RKO (cell line): ENCODE measurements at regions not wholly inside any gene's neighbourhood (a gene's known extent, or its start where the extent isn't known, plus 50 kb on each side); places are given as distances from the start of the nearest gene placed in this dataset.
A peak's percentile ranks its signal among the peaks of the same experiment; 100 is the strongest.

Experiments used
- DNase-seq: peaks from one replicate; pipeline ENCODE4 v3.0.0-alpha.2; 2016; ENCODE audit warnings: low spot score

DNA sequence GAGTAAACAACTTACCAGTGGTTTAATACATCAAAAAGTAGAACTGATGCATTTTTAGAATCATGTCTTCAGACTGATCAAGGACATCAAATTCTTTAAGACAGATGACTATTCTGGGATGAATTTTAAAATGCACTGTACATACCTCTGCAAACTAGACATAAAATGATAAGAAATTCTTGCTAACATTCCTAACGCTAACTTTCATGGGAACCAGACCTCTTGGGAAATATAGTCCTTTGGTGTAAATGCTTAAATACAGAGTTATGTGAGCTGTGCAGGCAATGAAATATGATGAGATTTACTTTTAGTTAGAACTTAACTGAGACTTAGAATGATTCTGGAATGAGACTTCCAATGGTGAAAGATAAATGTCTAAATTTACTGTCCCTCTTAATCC, 562.0 kb downstream of the NR4A2 start:
- DNase-seq: no peak

DNA sequence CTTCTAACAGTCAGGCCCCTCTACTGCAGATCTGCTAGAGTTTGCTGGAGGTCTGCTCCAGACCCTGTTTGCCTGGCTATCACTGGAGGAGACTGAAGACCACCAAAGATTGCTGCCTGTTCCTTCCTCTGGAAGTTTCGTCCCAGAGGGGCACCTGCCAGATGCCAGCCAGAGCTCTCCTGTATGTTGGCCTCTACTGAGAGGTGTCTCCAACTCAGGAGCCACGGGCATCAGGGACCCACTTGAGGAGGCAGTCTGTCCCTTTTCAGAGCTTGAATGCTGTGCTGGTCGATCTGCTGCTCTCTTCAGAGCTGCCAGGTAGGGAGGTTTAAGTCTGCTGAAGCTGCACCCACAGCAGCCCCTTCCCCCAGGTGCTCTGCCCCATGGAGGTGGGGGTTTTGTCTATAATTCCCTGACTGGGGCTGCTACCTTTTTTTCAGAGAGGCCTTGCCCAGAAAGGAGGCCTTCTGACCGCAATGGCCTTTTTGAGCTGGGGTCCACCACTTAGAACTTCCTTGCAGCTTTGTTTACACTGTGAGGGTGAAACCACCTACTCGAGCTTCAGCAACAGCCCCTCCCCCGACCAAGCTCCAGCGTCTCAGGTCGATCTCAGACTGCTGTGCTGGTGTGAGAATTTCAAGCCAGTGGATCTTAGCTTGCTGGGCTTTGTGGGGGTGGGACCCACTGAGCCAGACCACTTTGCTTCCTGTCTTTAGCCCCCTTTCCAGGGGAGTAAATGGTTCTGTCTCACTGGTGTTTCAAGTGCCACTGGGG, 566.0 kb downstream of the NR4A2 start:
- DNase-seq: no peak

DNA sequence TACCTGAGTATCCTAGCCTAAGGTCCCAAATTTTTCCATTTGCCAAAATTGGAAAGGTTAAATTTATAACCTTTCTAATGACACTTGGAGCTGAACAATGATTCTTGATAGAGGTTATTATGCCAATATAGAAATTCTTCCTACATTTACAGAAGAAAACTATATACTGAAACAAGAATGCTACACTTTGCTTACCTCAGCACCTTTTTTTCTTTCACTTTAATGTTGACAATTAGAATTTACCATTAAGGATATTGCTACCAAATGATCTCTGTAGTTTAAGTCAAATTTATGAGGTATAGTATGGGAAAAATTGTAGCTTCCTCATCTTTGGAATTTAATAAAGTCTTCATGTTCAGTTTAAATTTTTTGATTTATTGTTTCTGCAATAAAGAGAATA, 577.0 kb downstream of the NR4A2 start:
- DNase-seq: no peak

DNA sequence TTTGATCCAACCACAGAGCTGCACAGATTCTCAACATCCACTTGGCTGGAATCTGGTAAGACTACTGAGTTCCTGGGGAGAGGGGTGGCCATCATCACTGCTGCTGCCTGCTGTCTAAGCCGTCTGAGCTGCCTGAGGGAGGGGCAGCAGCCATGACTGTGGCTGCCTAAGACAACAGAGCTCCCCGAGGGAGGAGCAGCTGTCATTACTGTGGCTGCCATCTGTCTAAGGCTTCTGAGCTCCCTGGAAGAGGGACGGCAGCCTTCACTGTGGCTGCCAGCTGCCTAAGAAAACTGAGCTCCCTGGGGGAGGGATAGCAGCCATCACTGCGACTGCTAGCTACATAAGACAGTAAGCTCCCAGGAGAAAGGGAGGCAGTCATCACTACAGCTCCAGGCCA, 584.4 kb downstream of the NR4A2 start:
- DNase-seq: no peak

DNA sequence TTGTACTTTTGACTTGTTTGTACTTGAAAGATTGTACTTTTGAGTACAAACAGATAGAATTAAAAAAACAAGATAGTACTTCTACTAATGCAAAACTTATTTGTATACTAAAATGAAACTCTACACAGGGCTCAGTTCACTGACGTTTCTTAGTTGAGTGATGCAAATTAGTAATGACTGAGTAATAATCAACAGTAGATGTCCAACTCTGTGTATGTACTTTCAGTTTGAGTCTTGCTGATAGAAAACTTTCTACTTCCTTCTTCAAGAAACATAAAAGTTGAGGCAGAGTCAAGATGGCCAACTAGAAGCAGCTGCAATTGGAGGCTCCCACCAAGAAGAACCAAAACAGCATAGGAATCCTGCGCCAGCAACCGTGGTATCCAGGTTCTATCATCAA, 585.0 kb downstream of the NR4A2 start:
- DNase-seq: no peak

- DNase-seq: no peak
Measured at GRCh38 chr2:155733091-155733853, 599.2 kb downstream of the NR4A2 start.

- no peak for DNase-seq
Measured at GRCh38 chr2:155730804-155731203, 601.7 kb downstream of the NR4A2 start.

GRCh38 chr2:155727187-155727895, 605.2 kb downstream of the NR4A2 start:
- no peak for DNase-seq

DNA sequence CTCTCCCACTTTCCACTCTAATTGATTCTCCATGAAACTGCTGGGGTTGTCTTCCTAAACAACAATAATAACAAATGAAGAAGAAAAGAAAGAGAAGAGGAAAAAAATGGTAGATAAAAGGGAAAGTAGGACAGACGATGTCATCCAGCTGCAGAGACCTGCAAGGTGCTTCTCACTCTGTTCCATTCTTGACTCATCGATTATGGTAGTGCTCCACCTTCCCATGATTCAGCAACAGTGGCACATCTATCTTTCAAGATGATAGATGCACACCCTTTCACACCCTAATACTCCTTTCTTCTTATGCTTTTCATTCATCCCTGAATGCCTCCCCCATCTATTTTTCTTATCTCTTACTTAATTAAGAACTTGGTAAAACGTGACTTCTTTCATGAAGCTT, 610.2 kb downstream of the NR4A2 start:
- DNase-seq: no peak

GRCh38 chr2:155715705-155716104, 616.8 kb downstream of the NR4A2 start:
- no peak for DNase-seq

DNA sequence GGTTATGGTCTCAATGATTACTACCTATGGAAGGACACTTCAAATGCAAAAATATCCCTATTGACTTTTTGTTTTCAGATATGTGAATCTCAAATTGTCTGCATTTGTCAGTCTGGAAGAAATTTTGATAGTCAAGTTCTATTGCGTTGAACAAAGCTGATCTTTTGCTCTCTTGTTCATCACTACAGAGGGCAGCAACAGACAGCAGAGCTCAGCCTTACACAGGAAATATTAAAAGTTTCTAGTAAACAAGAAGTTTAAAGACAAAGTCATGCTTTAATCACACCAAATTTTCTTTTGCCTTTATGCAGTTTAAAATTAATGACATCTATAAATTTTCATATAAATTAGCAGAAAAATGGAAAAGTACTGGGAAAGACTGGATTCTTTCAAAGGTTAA, 617.5 kb downstream of the NR4A2 start:
- DNase-seq: no peak

- peak; percentile 3 for DNase-seq
Measured at GRCh38 chr2:155708071-155708470, 624.5 kb downstream of the NR4A2 start.

- no peak for DNase-seq
Measured at GRCh38 chr2:155703917-155704316, 628.6 kb downstream of the NR4A2 start.

GRCh38 chr2:155703048-155703447, 629.5 kb downstream of the NR4A2 start:
- DNase-seq: no peak

- DNase-seq: no peak
Measured at GRCh38 chr2:155701721-155702120, 630.8 kb downstream of the NR4A2 start.

DNA sequence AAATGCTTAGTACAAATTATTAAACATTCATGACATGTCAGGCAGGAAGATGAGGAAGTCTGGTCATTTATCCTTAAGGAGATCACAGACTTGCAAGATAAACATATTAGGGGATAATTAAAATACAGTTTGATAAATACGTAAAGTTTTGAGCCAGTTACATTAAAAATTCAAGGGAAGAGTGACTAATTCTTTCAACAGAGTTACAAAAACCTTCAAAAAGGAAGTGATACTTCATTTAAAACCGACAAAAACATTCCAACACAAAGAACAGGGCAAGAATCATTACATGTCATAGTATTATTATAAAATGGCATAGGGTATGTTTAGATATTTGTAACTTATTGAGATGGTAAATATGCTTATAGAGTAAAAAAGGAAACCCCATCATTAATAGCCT, 636.0 kb downstream of the NR4A2 start:
- no peak for DNase-seq

DNA sequence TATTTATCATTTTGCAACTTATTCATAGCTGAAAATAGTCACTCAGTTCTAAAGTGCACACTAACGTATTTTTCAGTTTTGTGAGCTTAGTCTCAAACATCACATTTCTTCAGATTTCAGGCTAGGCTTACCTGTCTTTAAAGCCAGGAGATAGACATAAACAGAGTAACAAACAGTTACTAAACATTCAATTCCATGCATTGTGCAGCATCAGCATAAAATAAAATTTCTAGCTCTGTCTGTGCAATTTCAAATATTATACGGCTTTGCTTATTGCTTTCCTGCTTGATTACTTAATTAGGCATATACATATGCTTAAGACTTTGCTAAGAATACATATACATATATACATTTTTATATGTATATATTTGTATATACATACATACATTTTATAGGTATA, 637.0 kb downstream of the NR4A2 start:
- no peak for DNase-seq

GRCh38 chr2:155692856-155693255, 639.7 kb downstream of the NR4A2 start:
- no peak for DNase-seq

DNA sequence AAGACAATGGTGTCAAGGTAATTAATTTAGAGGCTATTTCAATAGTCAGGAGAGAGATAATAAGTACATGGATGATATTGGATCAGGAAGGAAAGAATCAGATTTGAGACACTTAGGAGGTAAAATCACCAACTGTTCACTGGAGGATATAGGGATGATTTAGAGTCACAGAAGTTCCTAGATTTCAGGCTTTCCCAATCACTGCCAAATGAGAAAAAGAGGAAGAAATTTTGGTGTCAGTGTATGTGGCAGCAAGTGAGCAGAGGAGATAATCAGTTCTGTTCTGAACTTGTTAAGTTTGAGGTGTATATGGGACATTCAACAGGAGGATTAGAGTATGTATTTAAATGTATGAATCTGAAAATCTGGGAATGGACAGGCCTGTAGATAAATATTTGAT, 640.4 kb downstream of the NR4A2 start:
- DNase-seq: no peak

GRCh38 chr2:155690785-155691184, 641.7 kb downstream of the NR4A2 start:
- no peak for DNase-seq

- DNase-seq: no peak
Measured at GRCh38 chr2:155689791-155690190, 642.7 kb downstream of the NR4A2 start.

GRCh38 chr2:155687181-155687580, 645.3 kb downstream of the NR4A2 start:
- no peak for DNase-seq

DNA sequence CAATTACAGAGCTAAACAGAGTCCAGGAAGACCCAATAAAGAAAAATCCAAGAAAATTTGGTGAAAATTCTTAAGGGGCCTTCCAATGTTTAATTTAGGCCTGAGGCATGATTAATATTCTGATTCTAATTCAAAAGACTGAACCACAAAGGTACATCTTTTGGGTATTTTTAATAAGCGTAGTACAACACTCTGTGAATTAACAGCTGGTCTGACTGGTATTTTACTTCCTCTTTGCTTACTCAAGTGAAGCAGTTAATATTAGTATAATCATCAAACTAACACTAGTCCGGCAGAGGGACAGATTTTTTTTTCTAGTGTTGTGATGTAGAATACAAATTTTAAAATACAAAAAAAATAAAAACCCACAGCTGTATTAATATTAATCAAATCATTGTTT, 652.9 kb downstream of the NR4A2 start:
- no peak for DNase-seq
